ENCODE measurements at regions not wholly inside any gene's neighbourhood (a gene's known extent, or its start where the extent isn't known, plus 50 kb on each side); places are given as distances from the start of the nearest gene placed in this dataset.

DNA sequence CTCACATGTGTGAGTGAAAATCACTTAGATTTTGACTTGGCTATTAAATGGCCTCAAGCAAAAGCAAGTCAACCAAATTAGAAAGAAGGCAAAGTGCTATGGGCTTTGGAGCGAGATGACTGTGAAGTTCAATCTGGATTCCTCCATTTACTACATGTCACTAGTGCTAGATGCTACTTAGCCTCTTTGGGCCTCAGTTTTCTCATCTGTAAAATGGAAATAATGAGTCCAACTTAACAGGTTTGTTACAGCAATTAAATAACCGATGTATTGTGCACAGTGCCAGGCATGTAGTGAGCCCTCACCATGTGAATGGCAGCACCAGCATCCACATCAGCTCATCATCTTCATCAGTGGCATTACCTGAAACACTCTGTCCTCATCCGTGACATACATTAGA is 376.3 kb downstream of the MTX2 start:
- no peak for DNase-seq (ENCODE audit: insufficient read length, low spot score, missing footprints)
- H3K4me3 ChIP-seq (ENCODE audit: insufficient read depth, low read length): no peak overlapping the region
- H3K27ac ChIP-seq (ENCODE audit: low read depth, low read length): no peak overlapping the region
- H3K36me3 ChIP-seq (ENCODE audit: insufficient read depth, low read length): no peaks in the 10 kb centered on the region
- H2AFZ ChIP-seq (ENCODE audit: low read length): no peak overlapping the region
- H3K4me1 ChIP-seq (ENCODE audit: insufficient read depth, low read length): peaks cover 28% of the 10 kb centered on the region
- no peaks in the 10 kb centered on the region for H3K27me3 ChIP-seq (ENCODE audit: insufficient read depth, low read length)
- no peak for TF ChIP-seq CTCF (IDR thresholded peaks at IDR 0.05; ENCODE audit: extremely low read depth, low read depth, low read length)
- no peaks in the 10 kb centered on the region for H3K9me3 ChIP-seq (ENCODE audit: low read depth, low read length)
- H3K79me2 ChIP-seq (ENCODE audit: insufficient read depth, low read length): no peaks in the 10 kb centered on the region
- no peaks in the 10 kb centered on the region for H4K20me1 ChIP-seq (ENCODE audit: insufficient read depth, low read length)
- no peak overlapping the region for H3K4me2 ChIP-seq (ENCODE audit: insufficient read depth, low read length)

GRCh38 chr2:176646033-176646615 is 376.9 kb downstream of the MTX2 start:
- no peak overlapping the region for H3K4me3 ChIP-seq (ENCODE audit: insufficient read depth, low read length)
- H3K27ac ChIP-seq (ENCODE audit: low read depth, low read length): no peak overlapping the region
- H3K36me3 ChIP-seq (ENCODE audit: insufficient read depth, low read length): no peaks in the 10 kb centered on the region
- no peaks in the 10 kb centered on the region for H4K20me1 ChIP-seq (ENCODE audit: insufficient read depth, low read length)
- no peaks in the 10 kb centered on the region for H3K9me3 ChIP-seq (ENCODE audit: low read depth, low read length)
- peaks cover 28% of the 10 kb centered on the region for H3K4me1 ChIP-seq (ENCODE audit: insufficient read depth, low read length)
- DNase-seq (ENCODE audit: insufficient read length, low spot score, missing footprints): no peak
- H3K4me2 ChIP-seq (ENCODE audit: insufficient read depth, low read length): no peak overlapping the region
- no peak for TF ChIP-seq CTCF (IDR thresholded peaks at IDR 0.05; ENCODE audit: extremely low read depth, low read depth, low read length)
- no peaks in the 10 kb centered on the region for H3K27me3 ChIP-seq (ENCODE audit: insufficient read depth, low read length)
- no peaks in the 10 kb centered on the region for H3K79me2 ChIP-seq (ENCODE audit: insufficient read depth, low read length)
- no peak overlapping the region for H2AFZ ChIP-seq (ENCODE audit: low read length)

- no peak overlapping the region for H3K4me3 ChIP-seq (ENCODE audit: insufficient read depth, low read length)
- H4K20me1 ChIP-seq (ENCODE audit: insufficient read depth, low read length): no peaks in the 10 kb centered on the region
- no peak for TF ChIP-seq CTCF (IDR thresholded peaks at IDR 0.05; ENCODE audit: extremely low read depth, low read depth, low read length)
- no peak overlapping the region for H3K4me2 ChIP-seq (ENCODE audit: insufficient read depth, low read length)
- no peak for DNase-seq (ENCODE audit: insufficient read length, low spot score, missing footprints)
- no peaks in the 10 kb centered on the region for H3K36me3 ChIP-seq (ENCODE audit: insufficient read depth, low read length)
- no peaks in the 10 kb centered on the region for H3K79me2 ChIP-seq (ENCODE audit: insufficient read depth, low read length)
- no peaks in the 10 kb centered on the region for H3K27me3 ChIP-seq (ENCODE audit: insufficient read depth, low read length)
- H3K27ac ChIP-seq (ENCODE audit: low read depth, low read length): no peak overlapping the region
- H3K9me3 ChIP-seq (ENCODE audit: low read depth, low read length): no peaks in the 10 kb centered on the region
- no peak overlapping the region for H2AFZ ChIP-seq (ENCODE audit: low read length)
- H3K4me1 ChIP-seq (ENCODE audit: insufficient read depth, low read length): peaks cover 15% of the 10 kb centered on the region
These were observed 378.3 kb downstream of the MTX2 start for GRCh38 chr2:176647325-176648165.

GRCh38 chr2:176648700-176649297 is 379.6 kb downstream of the MTX2 start:
- no peak overlapping the region for H2AFZ ChIP-seq (ENCODE audit: low read length)
- H3K27ac ChIP-seq (ENCODE audit: low read depth, low read length): no peak overlapping the region
- H3K9me3 ChIP-seq (ENCODE audit: low read depth, low read length): no peaks in the 10 kb centered on the region
- no peak for DNase-seq (ENCODE audit: insufficient read length, low spot score, missing footprints)
- H3K36me3 ChIP-seq (ENCODE audit: insufficient read depth, low read length): no peaks in the 10 kb centered on the region
- no peaks in the 10 kb centered on the region for H3K27me3 ChIP-seq (ENCODE audit: insufficient read depth, low read length)
- peaks cover 7% of the 10 kb centered on the region for H3K4me1 ChIP-seq (ENCODE audit: insufficient read depth, low read length)
- no peak overlapping the region for H3K4me2 ChIP-seq (ENCODE audit: insufficient read depth, low read length)
- TF ChIP-seq CTCF (IDR thresholded peaks at IDR 0.05; ENCODE audit: extremely low read depth, low read depth, low read length): no peak
- H3K4me3 ChIP-seq (ENCODE audit: insufficient read depth, low read length): no peak overlapping the region
- no peaks in the 10 kb centered on the region for H4K20me1 ChIP-seq (ENCODE audit: insufficient read depth, low read length)
- H3K79me2 ChIP-seq (ENCODE audit: insufficient read depth, low read length): no peaks in the 10 kb centered on the region
